ENCODE measurements at regions not wholly inside any gene's neighbourhood (a gene's known extent, or its start where the extent isn't known, plus 50 kb on each side); places are given as distances from the start of the nearest gene placed in this dataset.

- H3K4me3 ChIP-seq (ENCODE audit: severe bottlenecking) = no peak overlapping the region
- DNase-seq (ENCODE audit: low spot score) (no peak), ATAC-seq (ENCODE audit: low read depth) (no peak)
- H3K9me3 ChIP-seq (ENCODE audit: severe bottlenecking) = no peaks in the 10 kb centered on the region
- no peak for TF ChIP-seq CTCF (IDR thresholded peaks at IDR 0.05; ENCODE audit: poor library complexity, severe bottlenecking)
- no peak overlapping the region for H3K27ac ChIP-seq (ENCODE audit: poor library complexity, severe bottlenecking)
- H3K4me1 ChIP-seq (ENCODE audit: insufficient read depth, poor library complexity, severe bottlenecking) = no peaks in the 10 kb centered on the region
- no peaks in the 10 kb centered on the region for H3K36me3 ChIP-seq (ENCODE audit: low read depth)
- H3K27me3 ChIP-seq (ENCODE audit: insufficient read depth, poor library complexity, severe bottlenecking) = no peaks in the 10 kb centered on the region
Measured at GRCh38 chr10:111873621-111874135, 309.9 kb downstream of the GPAM start.

GRCh38 chr10:111874576-111874975 lies 309.0 kb downstream of the GPAM start:
- no peak for DNase-seq (ENCODE audit: low spot score)
- no peaks in the 10 kb centered on the region for H3K9me3 ChIP-seq (ENCODE audit: severe bottlenecking)
- H3K27ac ChIP-seq (ENCODE audit: poor library complexity, severe bottlenecking) = no peak overlapping the region
- TF ChIP-seq CTCF (IDR thresholded peaks at IDR 0.05; ENCODE audit: poor library complexity, severe bottlenecking) = no peak
- no peaks in the 10 kb centered on the region for H3K4me1 ChIP-seq (ENCODE audit: insufficient read depth, poor library complexity, severe bottlenecking)
- H3K27me3 ChIP-seq (ENCODE audit: insufficient read depth, poor library complexity, severe bottlenecking) = no peaks in the 10 kb centered on the region
- H3K4me3 ChIP-seq (ENCODE audit: severe bottlenecking) = no peak overlapping the region
- no peak for ATAC-seq (ENCODE audit: low read depth)
- H3K36me3 ChIP-seq (ENCODE audit: low read depth) = no peaks in the 10 kb centered on the region

GRCh38 chr10:111875725-111876124 lies 307.8 kb downstream of the GPAM start:
- no peaks in the 10 kb centered on the region for H3K9me3 ChIP-seq (ENCODE audit: severe bottlenecking)
- H3K4me3 ChIP-seq (ENCODE audit: severe bottlenecking) = no peak overlapping the region
- H3K27me3 ChIP-seq (ENCODE audit: insufficient read depth, poor library complexity, severe bottlenecking) = no peaks in the 10 kb centered on the region
- no peaks in the 10 kb centered on the region for H3K4me1 ChIP-seq (ENCODE audit: insufficient read depth, poor library complexity, severe bottlenecking)
- no peak for TF ChIP-seq CTCF (IDR thresholded peaks at IDR 0.05; ENCODE audit: poor library complexity, severe bottlenecking)
- H3K36me3 ChIP-seq (ENCODE audit: low read depth) = no peaks in the 10 kb centered on the region
- ATAC-seq (ENCODE audit: low read depth) (no peak), DNase-seq (ENCODE audit: low spot score) (no peak)
- H3K27ac ChIP-seq (ENCODE audit: poor library complexity, severe bottlenecking) = no peak overlapping the region

GRCh38 chr10:111877258-111877657 lies 306.3 kb downstream of the GPAM start:
- Histone ChIP-seq H3K4me3 (ENCODE audit: severe bottlenecking) (no peak overlapping the region), H3K9me3 (ENCODE audit: severe bottlenecking) (no peaks in the 10 kb centered on the region), H3K4me1 (ENCODE audit: insufficient read depth, poor library complexity, severe bottlenecking) (no peaks in the 10 kb centered on the region), H3K27ac (ENCODE audit: poor library complexity, severe bottlenecking) (no peak overlapping the region), H3K27me3 (ENCODE audit: insufficient read depth, poor library complexity, severe bottlenecking) (no peaks in the 10 kb centered on the region), H3K36me3 (ENCODE audit: low read depth) (no peaks in the 10 kb centered on the region)
- no peak for ATAC-seq (ENCODE audit: low read depth)
- DNase-seq (ENCODE audit: low spot score) = no peak
- no peak for TF ChIP-seq CTCF (IDR thresholded peaks at IDR 0.05; ENCODE audit: poor library complexity, severe bottlenecking)

- Histone ChIP-seq H3K4me1 (ENCODE audit: insufficient read depth, poor library complexity, severe bottlenecking) (no peaks in the 10 kb centered on the region), H3K27me3 (ENCODE audit: insufficient read depth, poor library complexity, severe bottlenecking) (no peaks in the 10 kb centered on the region), H3K27ac (ENCODE audit: poor library complexity, severe bottlenecking) (no peak overlapping the region), H3K36me3 (ENCODE audit: low read depth) (no peaks in the 10 kb centered on the region), H3K4me3 (ENCODE audit: severe bottlenecking) (no peak overlapping the region), H3K9me3 (ENCODE audit: severe bottlenecking) (no peaks in the 10 kb centered on the region)
- ATAC-seq (ENCODE audit: low read depth) (no peak), DNase-seq (ENCODE audit: low spot score) (no peak)
- no peak for TF ChIP-seq CTCF (IDR thresholded peaks at IDR 0.05; ENCODE audit: poor library complexity, severe bottlenecking)
Measured at GRCh38 chr10:111879969-111880368, 303.6 kb downstream of the GPAM start.

Data from RWPE2 (cell line).